ENCODE measurements at regions not wholly inside any gene's neighbourhood (a gene's known extent, or its start where the extent isn't known, plus 50 kb on each side); places are given as distances from the start of the nearest gene placed in this dataset.

- CTCF ChIA-PET, result no interaction called here
- intact Hi-C loops (cut with DNase I, micrococcal nuclease), result no loop called here
- POLR2A ChIA-PET, result no interaction called here
- H3K4me1 ChIP-seq (ENCODE audit: insufficient read depth, low read length), result no peaks in the 10 kb centered on the region
- H3K4me1 Mint-ChIP-seq (ENCODE audit: low read depth), result no peaks in the 10 kb centered on the region
- peaks cover 0 to 3% of the 10 kb centered on the region in 2 experiments for H3K9me3 ChIP-seq (ENCODE audit: control insufficient read depth in 1 of 2, insufficient read depth in 1 of 2, low read length in 2 of 2)
- no peak overlapping the region for H3K4me3 ChIP-seq (ENCODE audit: low read length)
- no peaks in the 10 kb centered on the region for H3K27me3 ChIP-seq (ENCODE audit: control insufficient read depth in 1 of 2, insufficient read depth in 2 of 2, low read length in 2 of 2)
- no peak overlapping the region for H3K4me3 Mint-ChIP-seq
- no peaks in the 10 kb centered on the region for H3K36me3 Mint-ChIP-seq (ENCODE audit: low read depth)
- peaks cover 4% of the 10 kb centered on the region for H3K9me3 Mint-ChIP-seq
- H3K27ac Mint-ChIP-seq, result no peak overlapping the region
- H3K36me3 ChIP-seq (ENCODE audit: insufficient read depth, low read length), result no peaks in the 10 kb centered on the region
- no peak overlapping the region for H3K27ac ChIP-seq (ENCODE audit: low read depth in 1 of 2, low read length in 2 of 2)
- ATAC-seq (ENCODE audit: poor library complexity) (no peak), DNase-seq (no peak)
- TF ChIP-seq CTCF (IDR thresholded peaks at IDR 0.05), result no peak
- H3K27me3 Mint-ChIP-seq, result no peaks in the 10 kb centered on the region
These were observed 87.8 kb downstream of the CCNA1 start for GRCh38 chr13:36520111-36520510.

- no peak overlapping the region for H3K27ac Mint-ChIP-seq
- H3K27ac ChIP-seq (ENCODE audit: low read depth in 1 of 2, low read length in 2 of 2), result no peak overlapping the region
- POLR2A ChIA-PET, result interaction anchor here (0.6 kb wide), 1 partner anchor 90 kb away, joined by 3 read pairs; no protein-coding TSS in a partner anchor
These were observed 94.6 kb downstream of the CCNA1 start for GRCh38 chr13:36526897-36527296.

GRCh38 chr13:36528105-36528504 is 95.8 kb downstream of the CCNA1 start:
- no peak for DNase-seq
- Mint-ChIP-seq H3K36me3 (ENCODE audit: low read depth) (no peaks in the 10 kb centered on the region), H3K27me3 (peaks cover under 1% of the 10 kb centered on the region), H3K4me1 (ENCODE audit: low read depth) (no peaks in the 10 kb centered on the region), H3K4me3 (no peak overlapping the region), H3K27ac (no peak overlapping the region), H3K9me3 (peaks cover 2% of the 10 kb centered on the region)
- POLR2A ChIA-PET, result no interaction called here
- no peak overlapping the region for H3K27ac ChIP-seq (ENCODE audit: low read depth in 1 of 2, low read length in 2 of 2)
- CTCF ChIA-PET, result no interaction called here
- intact Hi-C loops (cut with DNase I, micrococcal nuclease), result no loop called here
- H3K36me3 ChIP-seq (ENCODE audit: insufficient read depth, low read length), result no peaks in the 10 kb centered on the region
- H3K9me3 ChIP-seq (ENCODE audit: control insufficient read depth in 1 of 2, insufficient read depth in 1 of 2, low read length in 2 of 2), result no peaks in the 10 kb centered on the region
- H3K27me3 ChIP-seq (ENCODE audit: control insufficient read depth in 1 of 2, insufficient read depth in 2 of 2, low read length in 2 of 2), result no peaks in the 10 kb centered on the region
- ATAC-seq (ENCODE audit: poor library complexity), result no peak
- H3K4me3 ChIP-seq (ENCODE audit: low read length), result no peak overlapping the region
- no peak for TF ChIP-seq CTCF (IDR thresholded peaks at IDR 0.05)
- H3K4me1 ChIP-seq (ENCODE audit: insufficient read depth, low read length), result no peaks in the 10 kb centered on the region

More at GRCh38 chr13:36526897-36527296, 94.6 kb downstream of the CCNA1 start:
- peaks cover 2% of the 10 kb centered on the region for H3K9me3 Mint-ChIP-seq
- H3K27me3 Mint-ChIP-seq, result no peaks in the 10 kb centered on the region
- no peak for ATAC-seq (ENCODE audit: poor library complexity)
- H3K4me3 Mint-ChIP-seq, result no peak overlapping the region
- no peaks in the 10 kb centered on the region for H3K27me3 ChIP-seq (ENCODE audit: control insufficient read depth in 1 of 2, insufficient read depth in 2 of 2, low read length in 2 of 2)
- no peak overlapping the region for H3K4me3 ChIP-seq (ENCODE audit: low read length)
- H3K9me3 ChIP-seq (ENCODE audit: control insufficient read depth in 1 of 2, insufficient read depth in 1 of 2, low read length in 2 of 2), result no peaks in the 10 kb centered on the region
- H3K36me3 Mint-ChIP-seq (ENCODE audit: low read depth), result no peaks in the 10 kb centered on the region
- no peak for DNase-seq
- TF ChIP-seq CTCF (IDR thresholded peaks at IDR 0.05), result no peak
- intact Hi-C loops (cut with DNase I, micrococcal nuclease), result no loop called here
- no peaks in the 10 kb centered on the region for H3K4me1 Mint-ChIP-seq (ENCODE audit: low read depth)
- H3K36me3 ChIP-seq (ENCODE audit: insufficient read depth, low read length), result no peaks in the 10 kb centered on the region
- CTCF ChIA-PET, result no interaction called here
- H3K4me1 ChIP-seq (ENCODE audit: insufficient read depth, low read length), result no peaks in the 10 kb centered on the region
